ENCODE measurements at regions not wholly inside any gene's neighbourhood (a gene's known extent, or its start where the extent isn't known, plus 50 kb on each side); places are given as distances from the start of the nearest gene placed in this dataset.

- no peak for TF ChIP-seq EZH2 (IDR thresholded peaks at IDR 0.05; ENCODE audit: borderline replicate concordance, low read depth, low read length, severe bottlenecking)
- TF ChIP-seq, protein P1, sequence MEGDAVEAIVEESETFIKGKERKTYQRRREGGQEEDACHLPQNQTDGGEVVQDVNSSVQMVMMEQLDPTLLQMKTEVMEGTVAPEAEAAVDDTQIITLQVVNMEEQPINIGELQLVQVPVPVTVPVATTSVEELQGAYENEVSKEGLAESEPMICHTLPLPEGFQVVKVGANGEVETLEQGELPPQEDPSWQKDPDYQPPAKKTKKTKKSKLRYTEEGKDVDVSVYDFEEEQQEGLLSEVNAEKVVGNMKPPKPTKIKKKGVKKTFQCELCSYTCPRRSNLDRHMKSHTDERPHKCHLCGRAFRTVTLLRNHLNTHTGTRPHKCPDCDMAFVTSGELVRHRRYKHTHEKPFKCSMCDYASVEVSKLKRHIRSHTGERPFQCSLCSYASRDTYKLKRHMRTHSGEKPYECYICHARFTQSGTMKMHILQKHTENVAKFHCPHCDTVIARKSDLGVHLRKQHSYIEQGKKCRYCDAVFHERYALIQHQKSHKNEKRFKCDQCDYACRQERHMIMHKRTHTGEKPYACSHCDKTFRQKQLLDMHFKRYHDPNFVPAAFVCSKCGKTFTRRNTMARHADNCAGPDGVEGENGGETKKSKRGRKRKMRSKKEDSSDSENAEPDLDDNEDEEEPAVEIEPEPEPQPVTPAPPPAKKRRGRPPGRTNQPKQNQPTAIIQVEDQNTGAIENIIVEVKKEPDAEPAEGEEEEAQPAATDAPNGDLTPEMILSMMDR (IDR thresholded peaks at IDR 0.05; ENCODE audit: borderline replicate concordance, extremely low read depth, low read length, poor library complexity, severe bottlenecking), result no peak
These were observed 969.1 kb downstream of the AMY1C start for GRCh38 chr1:104718752-104719151.
